WTC11 (cell line): ENCODE measurements at regions not wholly inside any gene's neighbourhood (a gene's known extent, or its start where the extent isn't known, plus 50 kb on each side); places are given as distances from the start of the nearest gene placed in this dataset.

ENCODE experiments used
- ATAC-seq: fragments of 200-7000 bp; cut with Tn5 transposase; 2 replicates; pipeline ENCODE4 v1.10.0; 2021; ENCODE audit warnings: mild to moderate bottlenecking, moderate library complexity
- CTCF ChIA-PET: fragments of 300-600 bp; sonication (Branson Sonifier 250); formaldehyde crosslinking; loops from one replicate; lab custom pipeline; 2021; ENCODE audit warnings: antibody characterized with exemption; lab: Charles Lee
- POLR2A ChIA-PET: fragments of 350-600 bp; sonication (Branson Sonifier 250); formaldehyde crosslinking; loops from one replicate; lab custom pipeline; 2021; ENCODE audit warnings: antibody characterized with exemption; lab: Charles Lee
- DNase-seq: peaks from one replicate; pipeline ENCODE4 v3.0.0; 2021; ENCODE audit warnings: low spot score
- H3K27ac Mint-ChIP-seq: 2 replicates; pipeline ENCODE4 v1.8.0; 2021; ENCODE audit warnings: mixed read lengths
- H3K27me3 Mint-ChIP-seq: 2 replicates; pipeline ENCODE4 v1.8.0; 2021; ENCODE audit warnings: low read depth, mild to moderate bottlenecking, moderate library complexity, mixed read lengths
- H3K36me3 Mint-ChIP-seq: 2 replicates; pipeline ENCODE4 v1.8.0; 2021; ENCODE audit warnings: mixed read lengths
- H3K4me1 Mint-ChIP-seq: 2 replicates; pipeline ENCODE4 v1.8.0; 2022; ENCODE audit warnings: mixed read lengths
- H3K4me3 Mint-ChIP-seq: 2 replicates; pipeline ENCODE4 v1.8.0; 2021; ENCODE audit warnings: mild to moderate bottlenecking, moderate library complexity, mixed read lengths
- H3K9me3 Mint-ChIP-seq: 2 replicates; pipeline ENCODE4 v1.8.0; 2021; ENCODE audit warnings: mixed read lengths
- AFF4 ChIP-seq: sonication (generic); formaldehyde crosslinking; IDR thresholded peaks from 2 replicates; pipeline ENCODE4 v1.8.1; 2023; ENCODE audit warnings: mild to moderate bottlenecking, missing genetic modification reagents, borderline replicate concordance
- CREM ChIP-seq: sonication (generic); formaldehyde crosslinking; IDR thresholded peaks from 2 replicates; pipeline ENCODE4 v1.8.1; 2022; ENCODE audit warnings: mild to moderate bottlenecking, missing genetic modification reagents, moderate library complexity
- E2F1 ChIP-seq: sonication (generic); formaldehyde crosslinking; IDR thresholded peaks from 2 replicates; pipeline ENCODE4 v1.8.0; 2022; ENCODE audit warnings: mild to moderate bottlenecking, missing genetic modification reagents
- ELF4 ChIP-seq: sonication (generic); formaldehyde crosslinking; IDR thresholded peaks from 2 replicates; pipeline ENCODE4 v1.8.1; 2022; ENCODE audit warnings: low read depth, mild to moderate bottlenecking, moderate library complexity, missing genetic modification reagents
- ETV6 ChIP-seq: sonication (generic); formaldehyde crosslinking; IDR thresholded peaks from 2 replicates; pipeline ENCODE4 v1.8.1; 2022; ENCODE audit warnings: mild to moderate bottlenecking, missing genetic modification reagents
- FOXP1 ChIP-seq: sonication (generic); formaldehyde crosslinking; IDR thresholded peaks from 2 replicates; pipeline ENCODE4 v1.8.0; 2022; ENCODE audit warnings: missing genetic modification reagents, mild to moderate bottlenecking, moderate library complexity, borderline replicate concordance
- GRHL2 ChIP-seq: fragments of 250-450 bp; sonication (Bioruptor Pico); IDR thresholded peaks from 2 replicates; pipeline ENCODE4 v1.8.0; 2022; ENCODE audit warnings: mild to moderate bottlenecking, moderate library complexity; ENCODE audit not compliant: insufficient replicate concordance, severe bottlenecking
- HMGA2 ChIP-seq: fragments of 250-450 bp; sonication (Bioruptor Pico); IDR thresholded peaks from 2 replicates; pipeline ENCODE4 v1.4.0; 2021; ENCODE audit warnings: mild to moderate bottlenecking, moderate library complexity
- IRF1 ChIP-seq: sonication (generic); formaldehyde crosslinking; IDR thresholded peaks from 2 replicates; pipeline ENCODE4 v1.8.0; 2023; ENCODE audit warnings: missing genetic modification reagents
- IRF2 ChIP-seq: sonication (generic); formaldehyde crosslinking; IDR thresholded peaks from 2 replicates; pipeline ENCODE4 v1.8.0; 2022; ENCODE audit warnings: low read depth, missing genetic modification reagents, borderline replicate concordance
- JAZF1 ChIP-seq: fragments of 250-450 bp; sonication (Bioruptor Pico); IDR thresholded peaks from 2 replicates; pipeline ENCODE4 v1.9.0; 2021; ENCODE audit warnings: moderate library complexity, mild to moderate bottlenecking, inconsistent platforms
- KAT7 ChIP-seq: sonication (generic); formaldehyde crosslinking; IDR thresholded peaks from 2 replicates; pipeline ENCODE4 v1.8.1; 2023; ENCODE audit warnings: missing genetic modification reagents, mild to moderate bottlenecking, borderline replicate concordance
- MLX ChIP-seq: sonication (generic); formaldehyde crosslinking; IDR thresholded peaks from 2 replicates; pipeline ENCODE4 v1.8.1; 2023; ENCODE audit warnings: mild to moderate bottlenecking, missing genetic modification reagents, moderate library complexity
- MXD4 ChIP-seq: fragments of 250-450 bp; sonication (Bioruptor Pico); IDR thresholded peaks from 2 replicates; pipeline ENCODE4 v1.8.0; 2021; ENCODE audit warnings: mild to moderate bottlenecking, moderate library complexity, borderline replicate concordance
- NR2C2 ChIP-seq: sonication (generic); formaldehyde crosslinking; IDR thresholded peaks from 2 replicates; pipeline ENCODE4 v1.8.0; 2022; ENCODE audit warnings: mild to moderate bottlenecking, missing genetic modification reagents
- NR3C1 ChIP-seq: sonication (generic); formaldehyde crosslinking; conservative IDR thresholded peaks from 2 replicates; pipeline ENCODE4 v1.8.1; 2023; ENCODE audit warnings: low read depth, mild to moderate bottlenecking, missing genetic modification reagents
- PRRX2 ChIP-seq: fragments of 250-450 bp; sonication (Bioruptor Pico); IDR thresholded peaks from 2 replicates; pipeline ENCODE4 v1.8.0; 2021; ENCODE audit warnings: mild to moderate bottlenecking
- ZNF121 ChIP-seq: sonication (generic); formaldehyde crosslinking; IDR thresholded peaks from 2 replicates; pipeline ENCODE4 v1.8.0; 2023; ENCODE audit warnings: missing genetic modification reagents
- ZNF232 ChIP-seq: sonication (generic); formaldehyde crosslinking; IDR thresholded peaks from 2 replicates; pipeline ENCODE4 v1.8.0; 2022; ENCODE audit warnings: mild to moderate bottlenecking, missing genetic modification reagents
- ZNF396 ChIP-seq: fragments of 250-450 bp; sonication (Bioruptor Pico); IDR thresholded peaks from 2 replicates; pipeline ENCODE4 v1.8.0; 2021; ENCODE audit warnings: mild to moderate bottlenecking, moderate library complexity, borderline replicate concordance
- ZNF416 ChIP-seq: fragments of 250-450 bp; sonication (Bioruptor Pico); IDR thresholded peaks from 2 replicates; pipeline ENCODE4 v1.9.0; 2021; ENCODE audit warnings: mild to moderate bottlenecking, inconsistent platforms
- ZNF423 ChIP-seq: fragments of 250-450 bp; sonication (Bioruptor Pico); IDR thresholded peaks from 2 replicates; pipeline ENCODE4 v2.1.2; 2022; ENCODE audit warnings: mild to moderate bottlenecking, moderate library complexity
- TF ChIP-seq, protein P1 (sequence below): sonication (generic); formaldehyde crosslinking; conservative IDR thresholded peaks from 2 replicates; pipeline ENCODE4 v1.8.1; 2023; ENCODE audit warnings: mild to moderate bottlenecking, low read depth, missing genetic modification reagents, moderate library complexity
- TF ChIP-seq, protein P2 (sequence below): sonication (generic); formaldehyde crosslinking; IDR thresholded peaks from 2 replicates; pipeline ENCODE4 v1.8.1; 2022; ENCODE audit warnings: mild to moderate bottlenecking, missing genetic modification reagents, moderate library complexity, borderline replicate concordance

DNA sequence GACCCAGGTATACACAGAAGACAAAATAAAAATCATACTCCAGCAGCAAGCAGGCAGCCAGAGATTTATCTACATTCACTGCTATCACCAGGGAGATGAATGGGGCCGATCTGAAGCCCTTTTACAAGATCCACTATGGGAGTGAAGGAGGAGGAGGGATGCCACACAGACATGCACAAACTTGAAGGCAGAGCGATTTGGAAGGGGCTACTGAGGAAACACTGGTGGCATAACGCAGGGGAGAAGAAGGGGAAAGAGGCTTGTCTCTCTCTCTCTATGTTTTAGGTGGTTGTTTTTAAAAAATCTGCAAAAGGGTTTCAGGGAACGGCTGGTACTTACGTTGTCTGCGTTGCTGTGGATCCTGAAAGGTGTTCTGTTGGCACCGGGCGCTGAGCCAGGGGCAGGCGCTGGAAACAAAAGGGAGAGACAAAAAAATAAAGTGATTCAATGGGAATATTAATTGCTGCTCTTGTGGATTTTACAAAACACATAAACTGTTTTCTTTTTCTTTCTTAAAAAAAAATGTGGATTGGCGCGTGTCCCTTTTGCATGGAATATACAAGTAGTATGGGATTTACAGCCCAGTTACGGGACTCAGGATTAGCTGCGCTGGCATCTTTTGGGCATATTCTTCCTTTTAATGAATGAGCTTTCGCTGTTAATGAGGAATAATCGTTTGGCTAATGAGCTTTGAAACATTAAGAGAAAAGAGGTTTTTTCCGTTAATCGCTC, 255.3 kb upstream of the PMFBP1 start (continued):
- TF ChIP-seq, protein P1, sequence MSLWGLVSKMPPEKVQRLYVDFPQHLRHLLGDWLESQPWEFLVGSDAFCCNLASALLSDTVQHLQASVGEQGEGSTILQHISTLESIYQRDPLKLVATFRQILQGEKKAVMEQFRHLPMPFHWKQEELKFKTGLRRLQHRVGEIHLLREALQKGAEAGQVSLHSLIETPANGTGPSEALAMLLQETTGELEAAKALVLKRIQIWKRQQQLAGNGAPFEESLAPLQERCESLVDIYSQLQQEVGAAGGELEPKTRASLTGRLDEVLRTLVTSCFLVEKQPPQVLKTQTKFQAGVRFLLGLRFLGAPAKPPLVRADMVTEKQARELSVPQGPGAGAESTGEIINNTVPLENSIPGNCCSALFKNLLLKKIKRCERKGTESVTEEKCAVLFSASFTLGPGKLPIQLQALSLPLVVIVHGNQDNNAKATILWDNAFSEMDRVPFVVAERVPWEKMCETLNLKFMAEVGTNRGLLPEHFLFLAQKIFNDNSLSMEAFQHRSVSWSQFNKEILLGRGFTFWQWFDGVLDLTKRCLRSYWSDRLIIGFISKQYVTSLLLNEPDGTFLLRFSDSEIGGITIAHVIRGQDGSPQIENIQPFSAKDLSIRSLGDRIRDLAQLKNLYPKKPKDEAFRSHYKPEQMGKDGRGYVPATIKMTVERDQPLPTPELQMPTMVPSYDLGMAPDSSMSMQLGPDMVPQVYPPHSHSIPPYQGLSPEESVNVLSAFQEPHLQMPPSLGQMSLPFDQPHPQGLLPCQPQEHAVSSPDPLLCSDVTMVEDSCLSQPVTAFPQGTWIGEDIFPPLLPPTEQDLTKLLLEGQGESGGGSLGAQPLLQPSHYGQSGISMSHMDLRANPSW (CRISPR knock-in tag): no peak
- TF ChIP-seq ZNF232: no peak
- TF ChIP-seq IRF1: no peak
- TF ChIP-seq ZNF396 (CRISPR knock-in tag): no peak
- TF ChIP-seq, protein P2, sequence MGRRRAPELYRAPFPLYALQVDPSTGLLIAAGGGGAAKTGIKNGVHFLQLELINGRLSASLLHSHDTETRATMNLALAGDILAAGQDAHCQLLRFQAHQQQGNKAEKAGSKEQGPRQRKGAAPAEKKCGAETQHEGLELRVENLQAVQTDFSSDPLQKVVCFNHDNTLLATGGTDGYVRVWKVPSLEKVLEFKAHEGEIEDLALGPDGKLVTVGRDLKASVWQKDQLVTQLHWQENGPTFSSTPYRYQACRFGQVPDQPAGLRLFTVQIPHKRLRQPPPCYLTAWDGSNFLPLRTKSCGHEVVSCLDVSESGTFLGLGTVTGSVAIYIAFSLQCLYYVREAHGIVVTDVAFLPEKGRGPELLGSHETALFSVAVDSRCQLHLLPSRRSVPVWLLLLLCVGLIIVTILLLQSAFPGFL: no peak
- no peak for TF ChIP-seq ZNF423 (CRISPR knock-in tag)
- no peak for TF ChIP-seq MLX

GRCh38 chr16:72426386-72426785, 254.4 kb upstream of the PMFBP1 start:
- ATAC-seq: no peak
- POLR2A ChIA-PET: no interaction called here
- Mint-ChIP-seq H3K36me3 (peaks cover 26% of the 10 kb centered on the region), H3K27ac (no peak overlapping the region), H3K4me3 (no peak overlapping the region), H3K4me1 (peaks cover 7% of the 10 kb centered on the region), H3K27me3 (no peaks in the 10 kb centered on the region), H3K9me3 (peaks cover 21% of the 10 kb centered on the region)
- TF ChIP-seq ZNF121 (no peak), JAZF1 (CRISPR knock-in tag) (no peak), ZNF416 (CRISPR knock-in tag) (no peak), NR2C2 (CRISPR knock-in tag) (no peak), FOXP1 (CRISPR knock-in tag) (no peak), HMGA2 (CRISPR knock-in tag) (no peak), IRF2 (CRISPR knock-in tag) (no peak), E2F1 (CRISPR knock-in tag) (no peak), MXD4 (CRISPR knock-in tag) (no peak), ETV6 (CRISPR knock-in tag) (no peak), AFF4 (CRISPR knock-in tag) (no peak), PRRX2 (CRISPR knock-in tag) (no peak), NR3C1 (CRISPR knock-in tag) (no peak), KAT7 (CRISPR knock-in tag) (no peak), GRHL2 (CRISPR knock-in tag) (no peak), ELF4 (CRISPR knock-in tag) (no peak), CREM (no peak)
- DNase-seq: no peak
- CTCF ChIA-PET: no interaction called here
